ACC112 (cell line): ENCODE measurements at regions not wholly inside any gene's neighbourhood (a gene's known extent, or its start where the extent isn't known, plus 50 kb on each side); places are given as distances from the start of the nearest gene placed in this dataset.

ENCODE experiments used
- H2AFZ ChIP-seq: fragments of 200-600 bp; sonication (generic); one replicate; pipeline ENCODE4 v1.6.0; 2017; ENCODE audit warnings: antibody characterized with exemption, low read length; ENCODE audit not compliant: unreplicated experiment
- H3K27ac ChIP-seq: fragments of 200-600 bp; sonication (generic); 2 replicates; pipeline ENCODE4 v1.5.1; 2014; ENCODE audit warnings: low read depth, mild to moderate bottlenecking, antibody characterized with exemption, low read length, moderate library complexity
- H3K27me3 ChIP-seq: fragments of 200-600 bp; sonication (generic); 2 replicates; pipeline ENCODE4 v1.6.1; 2014; ENCODE audit warnings: mild to moderate bottlenecking, antibody characterized with exemption, low read length, moderate library complexity, mixed read lengths; ENCODE audit not compliant: insufficient read depth
- H3K36me3 ChIP-seq: fragments of 200-600 bp; sonication (generic); 2 replicates; pipeline ENCODE4 v1.6.1; 2016; ENCODE audit warnings: mild to moderate bottlenecking, antibody characterized with exemption, low read length, moderate library complexity, mixed read lengths; ENCODE audit not compliant: insufficient read depth
- H3K4me1 ChIP-seq: fragments of 200-600 bp; sonication (generic); one replicate; pipeline ENCODE4 v1.6.1; 2016; ENCODE audit warnings: low read length, mixed read lengths; ENCODE audit not compliant: insufficient read depth, unreplicated experiment, control insufficient read depth
- H3K4me3 ChIP-seq: fragments of 200-600 bp; sonication (generic); 2 replicates; pipeline ENCODE4 v1.5.1; 2014; ENCODE audit warnings: mild to moderate bottlenecking, low read depth, low read length
- H3K79me2 ChIP-seq: fragments of 200-600 bp; sonication (generic); one replicate; pipeline ENCODE4 v1.6.0; 2016; ENCODE audit warnings: low read length; ENCODE audit not compliant: control insufficient read depth, unreplicated experiment, insufficient read depth

DNA sequence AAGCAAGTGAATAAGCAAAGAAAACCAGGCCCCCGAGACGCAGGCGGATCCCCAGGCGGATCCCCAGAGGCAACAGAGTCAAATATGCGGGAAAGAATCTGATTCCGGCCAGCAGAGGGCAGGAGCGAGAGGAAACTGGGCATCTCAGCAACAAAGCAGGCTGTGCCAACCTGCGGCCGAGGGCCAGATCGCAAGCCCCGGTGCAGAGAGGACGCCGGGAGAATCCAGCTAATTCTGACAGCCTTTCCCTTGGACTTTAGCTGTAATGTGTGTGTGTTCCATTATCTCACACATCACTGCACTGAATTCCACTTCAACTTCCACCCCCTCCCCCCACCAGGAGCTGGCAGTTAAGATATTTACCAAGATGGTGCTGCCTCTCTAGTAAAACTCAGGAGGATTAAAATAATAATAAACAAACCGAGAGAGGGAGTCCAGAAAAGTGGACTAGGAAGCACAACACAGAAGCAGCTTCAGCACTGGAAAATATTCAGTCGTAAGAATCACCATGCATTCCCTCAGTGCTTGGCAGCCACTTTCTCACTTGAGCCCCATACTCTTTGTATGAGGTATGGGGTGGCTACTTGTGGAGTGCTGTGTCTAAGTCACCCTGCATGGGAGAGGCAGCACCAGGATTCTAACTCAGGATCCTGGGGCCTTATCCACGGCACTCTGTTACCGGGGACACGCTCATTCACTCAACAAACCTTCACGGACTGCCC lies 66.2 kb upstream of the SNX9 start:
- Histone ChIP-seq H3K4me1 (peaks cover 18% of the 10 kb centered on the region), H3K27me3 (no peaks in the 10 kb centered on the region), H3K79me2 (no peaks in the 10 kb centered on the region), H3K27ac (no peak overlapping the region), H3K36me3 (no peaks in the 10 kb centered on the region), H3K4me3 (no peak overlapping the region), H2AFZ (no peak overlapping the region)

DNA sequence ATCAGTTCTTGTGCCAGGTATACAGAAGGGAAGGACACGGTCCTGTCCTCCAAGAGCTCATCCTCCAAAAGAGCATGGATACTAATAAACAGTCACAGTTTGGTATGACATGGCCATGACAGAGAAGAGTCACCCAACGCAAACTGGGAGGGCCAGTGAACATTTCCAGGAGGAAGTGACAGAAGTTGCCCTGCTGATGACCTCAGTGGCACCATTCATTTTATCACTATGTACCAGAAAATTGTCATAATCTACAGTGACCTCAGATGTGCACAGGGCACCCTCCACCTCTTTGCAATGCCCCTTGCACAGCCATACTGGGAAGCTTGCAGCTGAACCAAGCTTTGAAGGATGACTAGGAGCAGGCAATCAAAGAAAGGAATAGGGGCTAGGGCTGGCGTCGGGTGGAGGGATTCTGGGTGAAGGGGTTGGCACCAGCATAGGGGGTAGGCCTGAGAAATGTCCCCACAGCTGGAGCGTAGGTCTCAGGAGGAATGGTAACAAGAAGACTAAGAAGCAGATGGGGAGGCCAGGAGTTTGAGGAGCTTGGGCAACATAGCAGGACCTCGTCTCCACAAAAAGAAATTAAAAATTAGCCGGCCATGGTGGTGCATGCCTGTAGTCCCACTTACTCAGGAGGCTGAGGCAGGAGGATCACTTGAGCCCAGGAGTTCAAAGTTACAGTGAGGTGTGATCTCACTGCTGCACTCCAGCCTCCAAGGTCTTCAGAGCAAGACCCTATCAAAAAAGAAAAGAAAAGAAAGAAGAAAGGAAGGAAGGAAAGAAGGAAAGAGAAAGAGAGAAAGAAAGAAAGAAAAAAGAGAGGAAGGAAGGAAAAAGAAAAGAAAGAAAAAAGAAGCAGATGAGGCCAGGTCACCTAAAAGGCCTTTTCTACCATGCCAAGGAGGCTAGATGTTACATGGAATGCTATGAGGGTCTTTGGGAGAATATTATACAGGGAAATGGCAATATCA lies 65.3 kb upstream of the SNX9 start:
- peaks cover 26% of the 10 kb centered on the region for H3K4me1 ChIP-seq
- H3K79me2 ChIP-seq = no peaks in the 10 kb centered on the region
- no peak overlapping the region for H3K4me3 ChIP-seq
- no peak overlapping the region for H3K27ac ChIP-seq
- no peaks in the 10 kb centered on the region for H3K36me3 ChIP-seq
- H3K27me3 ChIP-seq = no peaks in the 10 kb centered on the region
- no peak overlapping the region for H2AFZ ChIP-seq

GRCh38 chr6:157758516-157759023 lies 64.5 kb upstream of the SNX9 start:
- no peak overlapping the region for H2AFZ ChIP-seq
- no peaks in the 10 kb centered on the region for H3K36me3 ChIP-seq
- H3K4me3 ChIP-seq = no peak overlapping the region
- H3K4me1 ChIP-seq = peaks cover 35% of the 10 kb centered on the region
- H3K27me3 ChIP-seq = no peaks in the 10 kb centered on the region
- H3K27ac ChIP-seq = no peak overlapping the region
- H3K79me2 ChIP-seq = no peaks in the 10 kb centered on the region

DNA sequence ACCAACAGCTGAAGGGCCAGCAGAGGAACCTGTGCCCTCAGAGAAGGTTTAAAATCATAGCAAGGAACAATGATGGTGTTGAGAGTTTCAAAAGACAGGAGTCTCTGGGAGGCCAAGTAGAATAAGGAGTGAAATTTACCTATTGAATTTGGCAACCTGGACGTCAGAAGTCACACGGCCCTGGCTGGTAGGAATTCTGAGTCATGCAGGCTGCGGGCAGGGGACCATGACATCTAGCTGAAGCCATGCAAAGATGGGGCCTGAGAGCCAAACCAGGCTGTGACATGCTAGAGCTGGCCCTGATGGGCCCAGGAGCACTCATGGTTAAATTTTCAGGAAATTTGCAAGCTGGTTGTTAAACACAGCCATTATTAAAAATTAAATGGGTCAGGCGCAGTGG lies 64.0 kb upstream of the SNX9 start:
- H3K4me1 ChIP-seq = peaks cover 39% of the 10 kb centered on the region
- H2AFZ ChIP-seq = no peak overlapping the region
- no peak overlapping the region for H3K27ac ChIP-seq
- H3K79me2 ChIP-seq = no peaks in the 10 kb centered on the region
- H3K4me3 ChIP-seq = no peak overlapping the region
- no peaks in the 10 kb centered on the region for H3K27me3 ChIP-seq
- no peaks in the 10 kb centered on the region for H3K36me3 ChIP-seq

- Histone ChIP-seq H3K36me3 (no peaks in the 10 kb centered on the region), H3K79me2 (no peaks in the 10 kb centered on the region), H3K27me3 (no peaks in the 10 kb centered on the region), H3K27ac (peak overlapping the region; percentile 98), H2AFZ (no peak overlapping the region), H3K4me1 (peaks cover 47% of the 10 kb centered on the region), H3K4me3 (no peak overlapping the region)
Measured at GRCh38 chr6:157760137-157760536, 62.9 kb upstream of the SNX9 start.

GRCh38 chr6:157760589-157761330 lies 62.3 kb upstream of the SNX9 start:
- Histone ChIP-seq H3K79me2 (no peaks in the 10 kb centered on the region), H3K4me1 (peaks cover 53% of the 10 kb centered on the region), H2AFZ (no peak overlapping the region), H3K4me3 (peak overlapping the region; percentile 72), H3K36me3 (no peaks in the 10 kb centered on the region), H3K27ac (peak overlapping the region; percentile 98), H3K27me3 (no peaks in the 10 kb centered on the region)

DNA sequence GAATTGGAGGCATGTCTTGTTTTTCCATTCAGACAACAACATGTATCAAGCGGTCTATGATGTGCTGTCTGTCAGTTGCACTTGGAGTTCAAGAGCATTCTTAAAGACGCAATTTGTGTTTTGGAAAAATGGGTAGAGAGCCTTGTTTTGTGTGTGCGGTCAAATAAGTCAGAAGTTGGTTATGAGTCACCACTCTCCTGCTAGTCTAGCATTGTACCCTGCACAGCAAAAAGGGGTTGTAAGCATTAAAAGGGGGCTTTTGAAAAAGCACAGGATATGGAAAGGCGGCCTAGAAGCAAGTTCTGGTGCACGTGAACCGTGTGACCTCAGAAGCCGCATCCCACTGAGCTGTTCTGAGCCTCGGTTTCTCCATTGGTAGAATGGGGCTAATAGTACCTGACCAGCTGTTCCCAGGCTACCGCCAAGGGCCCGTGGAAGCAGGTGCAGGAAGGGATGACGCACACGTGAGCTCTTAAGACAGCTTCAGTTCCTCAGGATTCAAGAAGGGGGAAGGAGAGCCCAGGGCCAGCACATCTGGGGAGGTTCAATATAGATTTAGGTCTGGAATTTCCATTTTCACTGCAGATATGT lies 61.6 kb upstream of the SNX9 start:
- Histone ChIP-seq H3K36me3 (no peaks in the 10 kb centered on the region), H2AFZ (no peak overlapping the region), H3K4me3 (peak overlapping the region; percentile 72), H3K79me2 (no peaks in the 10 kb centered on the region), H3K27ac (peak overlapping the region; percentile 98), H3K4me1 (peaks cover 59% of the 10 kb centered on the region), H3K27me3 (no peaks in the 10 kb centered on the region)

- no peaks in the 10 kb centered on the region for H3K36me3 ChIP-seq
- H3K27ac ChIP-seq = peak overlapping the region; percentile 98; the same call in 1 of the 2 replicates
- no peak overlapping the region for H3K4me3 ChIP-seq
- no peaks in the 10 kb centered on the region for H3K27me3 ChIP-seq
- peaks cover 59% of the 10 kb centered on the region for H3K4me1 ChIP-seq
- H3K79me2 ChIP-seq = no peaks in the 10 kb centered on the region
- H2AFZ ChIP-seq = no peak overlapping the region
Measured at GRCh38 chr6:157761926-157762325, 61.1 kb upstream of the SNX9 start.

DNA sequence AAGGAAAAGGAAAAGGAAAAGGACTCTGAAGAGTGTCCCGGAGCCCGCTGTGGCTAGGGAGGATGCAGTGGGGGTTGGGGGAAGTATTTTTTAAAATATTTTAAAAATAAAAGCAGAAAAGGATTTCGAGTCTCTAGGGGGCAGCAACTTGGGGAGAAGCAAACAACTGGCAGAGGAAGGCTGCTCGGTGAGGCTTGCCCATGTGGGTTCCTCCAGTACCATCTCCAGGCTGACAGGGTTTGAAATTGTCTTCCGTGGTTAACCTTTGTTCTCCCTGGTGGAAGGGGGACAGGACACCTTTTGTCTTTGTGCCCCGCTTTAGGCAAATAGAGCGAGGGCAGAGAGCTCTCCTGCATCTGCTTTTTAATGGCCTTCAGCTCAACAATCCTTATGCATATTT lies 60.4 kb upstream of the SNX9 start:
- Histone ChIP-seq H3K79me2 (no peaks in the 10 kb centered on the region), H2AFZ (no peak overlapping the region), H3K4me3 (no peak overlapping the region), H3K4me1 (peaks cover 59% of the 10 kb centered on the region), H3K27me3 (no peaks in the 10 kb centered on the region), H3K27ac (peak overlapping the region; percentile 98; the same call in 1 of the 2 replicates), H3K36me3 (no peaks in the 10 kb centered on the region)
